ENCODE measurements at regions not wholly inside any gene's neighbourhood (a gene's known extent, or its start where the extent isn't known, plus 50 kb on each side); places are given as distances from the start of the nearest gene placed in this dataset.
"Not testable (repeated sequence)": the region's sequence is repeated elsewhere in the genome, so short reads cannot be mapped to it uniquely, and the experiment has no call there.

GRCh38 chr12:131340616-131341210 is 370.2 kb upstream of the SFSWAP start:
- no peak for DNase-seq (ENCODE audit: low read depth in 2 of 2)

GRCh38 chr12:131341608-131342007 is 369.3 kb upstream of the SFSWAP start:
- not testable (repeated sequence) for DNase-seq (ENCODE audit: low read depth in 2 of 2)

DNA sequence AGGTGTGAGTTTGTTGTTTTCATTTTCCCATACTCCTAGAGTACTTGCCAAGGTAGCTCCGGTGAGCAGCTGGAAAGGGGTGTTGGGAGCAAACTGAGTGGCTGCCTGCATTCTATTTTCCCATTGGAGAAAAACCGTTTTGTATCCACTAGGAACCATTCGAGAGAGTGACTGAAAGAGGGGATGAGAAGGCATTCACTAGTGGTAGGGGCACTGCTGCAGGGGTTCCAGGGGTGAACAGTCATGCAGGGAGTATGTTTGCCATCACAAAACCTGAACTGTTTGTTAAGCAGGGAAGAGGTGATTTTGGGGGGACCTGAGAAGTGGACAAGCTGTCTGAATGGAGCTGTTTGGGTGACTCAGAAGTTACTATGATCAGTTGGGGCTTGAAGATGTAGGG is 367.5 kb upstream of the SFSWAP start:
- not testable (repeated sequence) for DNase-seq (ENCODE audit: low read depth in 2 of 2)

GRCh38 chr12:131344715-131345520 is 366.0 kb upstream of the SFSWAP start:
- not testable (repeated sequence) for DNase-seq (ENCODE audit: low read depth in 2 of 2)

GRCh38 chr12:131345521-131346436 is 365.1 kb upstream of the SFSWAP start:
- no peak for DNase-seq (ENCODE audit: low read depth in 2 of 2)

DNA sequence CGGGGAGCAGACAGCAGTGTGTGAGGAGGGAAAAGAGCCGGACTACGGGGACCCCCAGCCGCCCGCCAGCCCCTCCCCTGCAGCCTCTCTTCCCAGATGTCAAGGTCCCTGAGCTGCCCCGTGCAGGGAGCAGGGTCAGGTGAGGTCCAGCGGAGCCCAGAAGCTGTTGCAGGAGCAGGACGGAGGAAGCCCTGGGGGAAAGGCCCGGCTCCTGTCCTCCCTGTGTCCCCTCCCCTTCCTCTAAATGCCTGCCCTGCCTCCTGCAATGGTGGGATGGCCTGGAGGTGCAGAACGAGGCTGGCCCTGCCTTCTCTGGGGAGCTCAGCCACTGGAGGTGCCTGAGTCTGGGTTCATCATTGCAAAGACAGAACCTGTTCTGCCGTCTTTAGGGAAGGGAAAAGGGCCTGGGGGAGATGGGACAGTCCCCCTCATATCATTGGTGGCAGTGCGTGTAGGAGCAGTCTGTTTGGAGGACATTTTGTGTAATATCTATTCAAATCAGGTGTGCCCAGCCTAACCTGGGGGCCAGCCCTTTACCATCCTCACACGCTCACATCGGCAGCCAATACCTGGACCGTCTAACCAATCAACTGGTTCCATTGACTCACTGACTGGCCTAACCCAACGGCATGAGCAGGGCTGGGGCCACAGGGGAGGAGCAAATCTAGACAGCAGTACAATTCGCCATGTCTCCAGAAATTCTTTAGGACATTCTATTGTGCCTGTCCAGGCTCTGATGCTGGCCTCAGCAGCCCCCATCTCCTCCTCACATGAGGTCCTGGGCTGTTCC is 364.1 kb upstream of the SFSWAP start:
- no peak for DNase-seq (ENCODE audit: low read depth in 2 of 2)

DNA sequence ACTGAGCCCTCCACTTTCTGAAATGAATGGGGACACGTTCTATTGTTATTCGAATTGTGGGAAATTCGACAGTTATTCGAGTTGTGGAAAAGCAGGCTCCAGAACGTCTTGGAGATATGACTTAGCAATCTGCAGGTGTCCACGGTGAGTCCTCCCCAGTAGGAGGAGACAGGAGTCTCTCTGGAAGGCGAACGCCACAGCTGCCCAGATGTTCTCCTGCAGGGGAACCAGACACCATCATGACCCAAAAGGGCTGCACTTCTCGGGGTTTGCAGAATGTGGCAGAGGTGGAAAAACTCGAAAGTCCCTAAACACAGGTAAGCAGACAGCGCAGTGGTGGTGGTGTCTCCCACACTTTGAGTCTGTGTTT is 363.6 kb upstream of the SFSWAP start:
- DNase-seq (ENCODE audit: low read depth in 2 of 2): no peak

DNA sequence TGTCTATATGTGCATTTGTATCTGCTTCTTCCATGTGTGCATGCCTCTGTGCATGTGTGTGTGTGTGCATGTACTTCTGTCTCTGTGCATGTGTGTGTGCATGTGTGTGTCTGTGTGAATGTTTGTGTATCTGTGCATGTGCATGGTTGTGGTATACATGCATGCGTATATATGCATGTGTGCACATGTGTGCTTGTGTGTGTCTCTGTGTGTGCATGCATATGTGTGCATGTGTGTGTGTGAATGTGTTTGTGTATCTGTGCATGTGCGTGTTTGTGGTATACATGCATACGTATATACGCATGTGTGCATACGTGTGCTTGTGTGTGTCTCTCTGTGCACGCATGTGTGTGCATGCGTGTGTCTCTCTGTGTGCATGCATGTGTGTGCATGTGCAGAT is 363.2 kb upstream of the SFSWAP start:
- no peak for DNase-seq (ENCODE audit: low read depth in 2 of 2)

DNA sequence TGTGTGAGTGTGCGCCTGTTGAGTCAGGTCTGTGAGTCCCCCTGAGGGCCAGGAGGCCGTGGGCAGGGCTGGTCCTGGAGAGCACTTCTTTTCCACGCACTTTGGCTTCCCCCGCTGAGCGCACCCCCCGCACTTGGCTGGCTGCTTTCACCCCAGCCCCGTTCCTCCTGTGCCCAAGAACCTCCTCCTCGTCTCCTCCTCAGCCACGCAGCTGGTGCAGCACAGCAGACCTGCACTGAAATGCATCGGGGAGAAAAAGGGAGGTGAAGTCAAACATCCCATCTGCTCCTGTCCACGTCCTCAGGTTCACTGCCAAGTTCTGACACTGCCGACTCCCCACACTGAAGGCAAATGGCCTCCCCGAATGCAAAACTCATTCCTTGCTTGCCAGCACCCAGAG is 362.7 kb upstream of the SFSWAP start:
- DNase-seq (ENCODE audit: low read depth in 2 of 2): no peak

- DNase-seq (ENCODE audit: low read depth in 2 of 2): no peak
Measured at GRCh38 chr12:131348646-131349045, 362.2 kb upstream of the SFSWAP start.

GRCh38 chr12:131349397-131350127 is 361.3 kb upstream of the SFSWAP start:
- DNase-seq (ENCODE audit: low read depth in 2 of 2): no peak

DNA sequence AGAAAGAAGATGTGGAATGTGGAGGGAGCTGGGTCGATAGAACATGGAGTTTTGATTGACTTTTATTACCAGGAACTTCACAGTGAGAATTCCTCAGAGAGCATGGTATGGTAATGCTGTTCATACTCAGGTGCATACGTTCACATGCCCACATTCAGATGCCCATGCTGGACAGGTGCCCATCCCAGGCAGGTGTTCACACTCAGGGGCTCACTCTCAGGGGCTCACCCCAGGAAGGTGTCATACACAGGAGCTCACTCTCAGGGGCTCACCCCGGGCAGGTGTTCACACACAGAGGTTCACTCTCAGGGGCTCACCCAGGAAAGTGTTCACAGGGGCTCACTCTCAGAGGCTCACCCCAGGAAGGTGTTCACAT is 360.0 kb upstream of the SFSWAP start:
- DNase-seq (ENCODE audit: low read depth in 2 of 2): no peak

GRCh38 chr12:131351319-131352028 is 359.4 kb upstream of the SFSWAP start:
- DNase-seq (ENCODE audit: low read depth in 2 of 2): no peak

DNA sequence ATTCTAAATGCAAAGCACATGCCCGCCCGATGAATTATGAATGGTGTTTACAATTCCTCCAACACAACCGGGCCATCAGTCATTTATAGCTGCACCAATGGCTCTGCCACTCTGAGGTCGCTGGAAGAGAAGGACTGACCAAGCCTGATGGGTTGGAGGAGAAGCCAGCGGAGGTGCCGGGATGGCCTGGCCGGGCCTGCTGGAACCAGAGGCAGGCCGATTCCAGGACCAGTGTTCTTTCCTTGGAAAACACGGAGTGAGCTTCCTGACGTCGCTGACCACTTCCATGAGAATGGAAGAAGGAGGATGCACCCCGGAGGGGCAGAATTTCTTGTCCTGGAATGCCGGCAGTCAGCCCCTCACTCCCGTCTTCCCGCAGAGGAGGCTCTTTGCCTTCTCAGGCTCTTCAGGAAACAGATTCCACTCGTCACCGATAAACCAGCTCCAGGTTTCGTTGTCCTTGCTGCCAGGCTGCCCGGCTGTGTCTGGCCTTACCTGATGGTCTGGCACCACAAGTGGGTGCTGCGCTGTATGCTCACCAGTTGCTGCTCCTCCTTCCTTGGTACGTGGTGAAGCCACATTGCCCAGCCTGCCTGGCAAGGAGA is 358.5 kb upstream of the SFSWAP start:
- no peak for DNase-seq (ENCODE audit: low read depth in 2 of 2)

GRCh38 chr12:131353376-131353775 is 357.5 kb upstream of the SFSWAP start:
- DNase-seq (ENCODE audit: low read depth in 2 of 2): no peak

DNA sequence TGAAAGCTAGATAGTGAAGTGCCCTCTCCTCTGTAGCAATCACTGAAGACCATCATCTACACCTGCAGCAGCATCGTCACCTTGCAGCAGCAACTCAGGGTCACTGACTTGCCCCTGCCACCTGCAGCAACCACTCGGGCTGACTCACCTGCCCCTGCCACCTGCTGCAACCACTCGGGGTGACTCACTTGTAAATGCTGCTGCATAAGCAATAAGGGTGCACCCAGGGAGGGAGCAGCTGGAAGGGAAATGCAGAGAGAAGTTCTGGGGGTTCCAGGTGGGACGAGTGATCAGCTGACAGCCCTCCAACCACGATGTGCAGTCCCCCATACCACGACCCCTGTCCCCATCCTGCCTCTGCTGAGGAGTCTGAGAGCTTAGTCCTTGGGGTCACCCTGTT is 357.1 kb upstream of the SFSWAP start:
- DNase-seq (ENCODE audit: low read depth in 2 of 2): no peak

- DNase-seq (ENCODE audit: low read depth in 2 of 2): no peak
Measured at GRCh38 chr12:131355361-131356245, 355.3 kb upstream of the SFSWAP start.

- DNase-seq (ENCODE audit: low read depth in 2 of 2): no peak
Measured at GRCh38 chr12:131356485-131357184, 354.3 kb upstream of the SFSWAP start.
